GM18907 (cell line): ENCODE measurements at regions not wholly inside any gene's neighbourhood (a gene's known extent, or its start where the extent isn't known, plus 50 kb on each side); places are given as distances from the start of the nearest gene placed in this dataset.

Experiments used
- ATAC-seq: cut with Tn5 transposase; IDR thresholded peaks from one replicate; pipeline ENCODE4 v1.9.1; 2021; ENCODE audit warnings: mild to moderate bottlenecking, moderate library complexity; ENCODE audit not compliant: unreplicated experiment

DNA sequence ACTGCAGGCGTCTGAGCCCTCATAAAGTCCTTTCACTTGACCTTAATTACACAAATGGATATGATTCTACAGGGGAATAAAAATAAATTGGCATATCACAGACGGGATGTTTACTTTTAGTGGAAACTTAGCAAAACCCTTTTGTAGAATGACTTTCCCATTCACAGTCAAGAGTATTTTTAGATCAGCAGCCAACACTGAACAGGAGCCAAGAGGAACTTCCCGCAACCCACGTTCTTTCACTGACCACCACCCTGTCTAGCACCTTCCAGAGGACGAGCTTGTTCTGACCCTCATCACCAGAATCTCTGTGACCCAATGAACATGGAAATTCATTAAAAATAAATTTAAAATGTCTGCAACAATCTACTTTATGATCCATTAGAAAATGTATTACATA is 119.0 kb upstream of the SNTG2 start:
- ATAC-seq, result no peak

DNA sequence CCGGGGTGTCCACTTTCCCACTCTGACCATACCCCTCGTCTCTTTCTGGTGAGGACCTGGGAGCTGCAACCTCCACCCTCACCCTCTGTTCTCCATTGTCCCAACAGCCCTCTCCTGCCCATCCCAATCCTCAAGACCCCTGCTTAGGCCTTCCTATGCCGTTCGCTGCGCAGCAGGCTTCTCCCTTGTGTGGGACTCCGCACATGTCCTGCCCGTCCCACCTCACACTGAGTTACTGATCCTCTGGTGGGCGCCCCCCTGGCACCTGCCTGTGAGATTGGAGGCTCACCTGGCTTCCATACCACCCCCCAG is 119.5 kb upstream of the SNTG2 start:
- ATAC-seq, result no peak

DNA sequence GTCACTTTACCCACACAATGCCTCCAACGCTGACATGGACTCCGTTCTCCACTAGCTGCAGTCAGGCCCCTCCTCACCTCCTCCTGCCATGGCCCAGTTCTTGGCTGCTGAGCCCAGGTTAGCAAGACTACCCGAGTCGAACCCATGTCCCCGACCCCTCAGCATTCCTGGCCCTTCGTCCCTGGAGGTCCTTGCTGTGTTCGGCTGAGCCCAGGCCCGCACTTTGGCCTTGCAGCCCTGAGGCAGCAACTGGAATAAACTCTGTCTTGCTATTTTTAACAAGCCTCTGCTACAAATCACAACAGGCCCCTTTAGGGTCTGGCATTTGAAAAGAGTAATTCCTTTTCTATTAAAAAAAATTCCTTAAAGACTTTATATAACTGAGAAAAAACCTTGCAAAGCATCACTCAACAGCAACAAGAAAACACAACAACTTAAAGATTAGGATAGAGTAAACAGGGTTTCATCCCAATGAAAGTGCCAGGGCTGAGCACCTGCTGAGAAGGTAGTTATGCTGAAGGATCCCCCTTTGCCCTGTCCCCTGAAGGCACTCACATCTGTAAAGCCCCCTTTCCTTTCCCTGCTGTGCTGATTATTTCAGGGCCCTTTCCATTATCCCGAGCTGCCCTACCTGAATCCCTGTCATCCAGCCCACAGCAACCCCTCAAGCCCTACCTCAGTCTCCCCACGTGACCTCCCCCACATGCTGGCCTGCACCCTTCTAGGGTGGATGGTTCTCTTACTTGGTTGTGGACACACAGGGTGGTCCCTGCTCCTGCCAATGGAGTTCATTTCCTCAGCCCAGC is 120.0 kb upstream of the SNTG2 start:
- ATAC-seq, result no peak

DNA sequence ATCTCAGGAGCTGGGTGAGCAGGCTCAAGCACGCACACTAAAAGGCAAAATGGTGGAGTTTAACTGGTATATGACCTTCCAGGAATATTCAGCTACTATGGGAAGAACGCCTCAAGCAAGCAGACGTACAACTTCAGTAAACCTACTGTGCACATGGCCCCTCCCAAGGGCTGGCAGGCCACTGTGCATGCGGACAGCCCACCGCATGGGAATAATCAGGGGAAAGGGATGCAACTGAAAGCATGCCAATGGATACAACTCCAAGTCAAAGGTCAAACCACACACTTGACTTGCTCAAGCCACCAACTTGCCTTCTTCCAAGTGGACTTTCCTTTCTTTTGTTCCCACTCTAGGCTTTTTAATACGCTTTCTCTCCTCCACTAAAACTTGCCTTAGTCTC is 121.6 kb upstream of the SNTG2 start:
- no peak for ATAC-seq

DNA sequence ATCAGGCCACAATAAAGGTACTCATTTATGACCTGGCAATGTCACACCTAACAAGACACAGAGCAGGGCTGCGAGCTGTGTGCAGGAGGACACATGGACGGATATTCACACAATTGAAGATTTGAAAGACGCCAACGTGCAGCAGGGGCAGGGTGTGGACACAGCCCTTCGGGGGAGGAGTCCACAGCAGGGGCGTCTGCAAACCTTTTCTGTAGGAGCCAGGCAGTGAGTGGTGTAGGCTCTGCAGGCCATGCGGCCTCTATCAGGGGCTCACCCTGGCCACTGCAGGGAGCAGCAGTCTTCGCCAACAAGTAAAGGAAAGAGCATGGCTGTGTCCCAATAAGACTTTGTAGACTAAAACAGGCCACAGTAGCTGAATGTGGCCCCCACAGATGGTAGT is 125.7 kb upstream of the SNTG2 start:
- no peak for ATAC-seq

DNA sequence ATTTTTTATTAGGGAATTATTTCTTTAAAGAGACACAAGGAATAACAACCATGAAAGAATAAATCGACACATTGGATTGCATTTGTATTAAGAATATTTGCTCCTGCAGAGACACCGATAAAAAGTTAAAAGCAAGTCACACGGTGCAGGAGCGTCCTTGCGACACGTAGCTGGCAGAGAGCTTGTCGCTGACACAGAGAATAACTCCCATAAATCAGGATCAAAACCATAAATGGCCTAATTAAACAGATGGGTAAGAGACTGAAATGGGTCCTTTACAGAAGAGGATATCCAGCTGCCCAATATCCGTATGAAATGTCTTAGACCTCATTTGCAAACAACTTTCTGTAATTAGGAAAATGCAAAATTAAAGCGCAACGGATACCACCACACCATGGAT is 126.1 kb upstream of the SNTG2 start:
- ATAC-seq, result no peak

DNA sequence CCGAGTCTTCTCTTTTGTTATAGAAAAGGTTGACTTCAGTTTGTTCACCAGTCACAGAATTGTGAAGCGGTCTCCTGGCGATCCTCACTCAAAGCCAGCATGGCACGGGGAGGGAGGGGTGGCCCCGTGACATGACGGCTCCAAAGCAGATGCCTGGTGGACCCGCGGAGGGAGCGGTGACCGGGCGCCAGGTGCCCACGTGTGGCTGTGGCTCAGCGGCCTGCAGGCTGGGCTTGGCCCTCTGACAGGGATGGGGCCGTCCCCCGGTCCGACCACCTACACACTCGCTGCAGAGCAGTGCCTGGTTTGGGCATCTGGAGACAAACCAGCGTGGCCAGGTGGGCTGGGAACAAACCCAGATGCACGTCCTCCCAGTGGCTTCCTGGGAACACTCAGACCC is 129.1 kb upstream of the SNTG2 start:
- no peak for ATAC-seq

DNA sequence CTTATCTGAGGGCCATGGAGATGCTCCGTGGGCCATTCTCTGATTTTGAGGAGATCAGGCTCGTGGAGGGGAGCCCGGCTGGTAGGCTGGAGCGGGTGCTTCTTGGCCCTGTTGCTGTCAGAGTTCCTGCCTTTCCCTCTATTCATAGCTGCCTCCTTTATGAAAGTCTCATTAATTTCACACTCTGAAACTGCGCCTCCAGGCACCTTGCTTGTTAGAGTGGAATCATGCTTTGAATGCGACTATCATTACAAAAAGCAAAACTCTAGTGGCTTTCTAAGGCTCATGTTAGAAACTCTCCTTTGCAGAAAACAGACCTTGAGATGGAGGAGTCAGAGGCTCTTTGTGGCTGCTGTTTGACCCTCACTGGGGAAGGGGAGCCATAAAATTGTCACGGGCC is 131.0 kb upstream of the SNTG2 start:
- no peak for ATAC-seq

DNA sequence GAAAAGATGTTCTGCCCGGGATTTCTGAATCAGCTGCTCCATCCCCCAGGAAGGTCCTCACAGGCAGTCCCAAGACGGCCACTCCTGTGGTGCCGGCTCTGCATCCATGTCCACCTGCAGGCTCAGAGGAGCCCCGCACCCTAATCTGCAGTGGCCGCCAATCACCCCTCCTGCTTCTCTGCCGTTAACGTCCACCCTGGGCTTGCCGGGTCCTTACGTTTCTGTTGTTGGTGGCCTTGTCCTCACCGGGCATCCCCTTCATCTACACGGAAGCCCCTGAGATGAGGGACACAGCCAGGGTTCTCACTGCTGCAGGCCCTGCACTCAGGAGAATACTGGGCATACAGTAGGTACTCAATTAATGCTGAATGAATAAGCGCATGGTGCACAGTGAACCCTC is 131.5 kb upstream of the SNTG2 start:
- no peak for ATAC-seq

DNA sequence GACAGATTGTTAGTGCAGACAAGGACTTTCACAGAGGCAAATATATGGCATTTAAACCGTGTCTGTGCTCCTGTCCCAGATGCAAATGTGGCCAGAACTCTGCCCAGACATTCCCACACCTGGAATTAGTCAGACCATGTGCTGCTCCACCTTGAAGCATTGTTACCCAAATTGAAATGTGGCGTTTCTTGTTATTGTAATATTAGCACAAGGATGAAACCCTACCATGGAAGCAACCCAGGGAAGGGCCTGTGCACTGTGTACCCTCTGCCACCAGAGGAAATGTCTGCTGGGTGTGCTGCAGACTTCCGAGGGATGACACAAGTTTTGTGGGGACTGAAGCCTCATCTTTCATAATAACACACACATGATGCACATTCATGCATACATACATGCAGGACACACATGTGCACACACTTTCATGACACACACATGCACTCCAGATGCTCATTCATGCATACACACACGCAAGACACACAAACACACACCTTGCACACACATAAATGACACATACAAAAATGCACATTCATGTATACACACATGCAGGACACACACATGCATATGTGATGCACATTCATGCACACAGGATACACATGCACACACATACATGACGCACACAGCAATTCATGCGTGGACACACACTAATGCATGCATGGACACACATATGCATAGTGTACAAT is 133.2 kb upstream of the SNTG2 start:
- ATAC-seq, result no peak

DNA sequence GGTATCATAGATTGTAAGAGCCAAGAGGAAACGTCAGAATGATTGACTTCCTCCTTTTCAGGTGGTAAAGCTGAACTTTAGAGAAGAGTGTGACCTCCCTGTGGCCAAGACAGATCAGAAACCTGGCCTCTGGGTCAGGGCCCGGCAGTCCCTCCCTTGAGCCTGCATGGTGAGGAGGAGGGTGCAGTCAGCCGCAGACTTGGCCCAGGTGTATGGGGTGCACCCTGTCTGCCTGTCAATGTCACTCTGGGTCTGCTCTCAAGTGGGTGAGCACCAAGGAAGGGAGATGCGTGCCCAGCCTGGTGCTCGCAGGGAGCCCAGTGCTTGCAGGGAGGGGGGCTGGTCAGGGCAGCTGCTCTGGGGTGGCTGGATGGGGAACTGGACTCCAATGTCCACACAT is 134.4 kb upstream of the SNTG2 start:
- ATAC-seq, result no peak

DNA sequence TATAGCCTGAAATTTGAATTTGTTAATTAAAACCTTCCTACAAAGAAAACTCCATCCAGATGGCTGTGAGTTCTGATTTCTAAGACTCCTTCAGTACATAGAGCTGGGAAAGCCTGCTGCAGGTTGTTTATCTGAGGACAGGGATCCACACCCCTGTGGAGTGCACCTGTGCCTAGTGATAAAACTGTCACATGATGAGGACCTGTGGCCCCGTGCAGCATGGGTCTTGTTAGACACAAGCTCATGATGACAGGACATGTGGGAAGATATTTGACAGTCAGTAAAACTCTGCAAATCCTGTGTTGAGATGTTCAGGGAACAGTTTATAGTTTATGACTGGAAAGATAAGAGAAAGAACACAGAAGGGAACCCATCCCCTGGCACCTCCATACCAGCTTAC is 133.2 kb upstream of the TMEM18 start:
- ATAC-seq, result no peak

DNA sequence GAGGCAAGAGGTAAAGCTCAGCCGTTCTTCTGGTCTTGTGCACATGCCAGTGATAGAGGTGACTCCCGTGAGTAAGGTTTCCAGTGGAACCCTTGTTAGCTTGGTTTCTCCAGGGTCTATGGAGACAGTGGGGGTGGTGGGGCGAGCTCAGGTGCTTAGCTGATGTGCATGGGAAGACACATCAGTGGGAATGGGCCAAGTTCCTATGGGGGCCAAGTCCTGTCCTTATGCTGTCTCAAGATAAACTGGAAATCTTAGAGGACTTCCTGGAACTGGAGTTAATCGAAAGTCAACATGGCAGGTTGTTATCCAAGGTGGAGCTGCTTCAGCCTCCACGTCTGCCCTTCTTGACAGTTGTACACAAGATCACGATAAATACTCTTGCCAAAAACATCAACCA is 130.1 kb upstream of the TMEM18 start:
- ATAC-seq, result no peak

DNA sequence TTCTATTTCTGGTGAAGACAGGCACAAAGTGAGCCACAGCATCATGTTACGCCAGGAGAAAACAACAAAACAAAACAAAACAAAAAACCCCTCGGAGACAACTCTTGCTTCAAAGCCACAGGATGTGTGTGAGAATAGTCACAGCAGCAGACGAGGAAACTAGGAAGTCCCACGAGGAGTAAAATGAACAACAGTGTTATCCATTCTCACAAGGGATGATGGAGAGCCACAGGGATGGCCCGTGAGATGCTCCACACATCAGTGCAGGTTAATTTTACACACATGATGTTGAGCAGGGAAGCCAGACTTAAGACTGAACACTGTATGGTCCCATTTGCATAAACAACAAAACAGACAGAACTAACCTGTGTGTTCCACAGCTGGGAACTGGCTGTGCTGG is 128.5 kb upstream of the TMEM18 start:
- ATAC-seq, result no peak

DNA sequence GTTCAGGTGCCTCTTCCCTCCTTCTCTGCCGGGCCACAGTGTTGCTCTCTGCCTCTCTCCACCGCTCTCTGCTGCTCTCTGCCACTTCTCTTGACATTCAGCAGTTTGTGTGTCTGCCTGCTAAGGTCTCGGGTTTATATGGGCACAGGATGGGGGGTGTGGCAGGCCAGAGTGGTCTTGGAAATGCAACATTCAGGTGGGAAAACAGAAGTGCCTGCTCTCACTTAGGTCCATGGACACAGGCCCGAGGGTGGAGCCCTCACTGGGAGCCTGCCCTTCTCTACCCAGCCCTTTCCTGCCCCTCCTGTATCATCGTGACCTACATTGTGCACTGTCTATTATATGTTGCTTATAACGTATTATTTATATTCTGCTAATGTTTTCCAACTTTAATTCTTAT is 120.8 kb upstream of the TMEM18 start:
- ATAC-seq, result no peak

DNA sequence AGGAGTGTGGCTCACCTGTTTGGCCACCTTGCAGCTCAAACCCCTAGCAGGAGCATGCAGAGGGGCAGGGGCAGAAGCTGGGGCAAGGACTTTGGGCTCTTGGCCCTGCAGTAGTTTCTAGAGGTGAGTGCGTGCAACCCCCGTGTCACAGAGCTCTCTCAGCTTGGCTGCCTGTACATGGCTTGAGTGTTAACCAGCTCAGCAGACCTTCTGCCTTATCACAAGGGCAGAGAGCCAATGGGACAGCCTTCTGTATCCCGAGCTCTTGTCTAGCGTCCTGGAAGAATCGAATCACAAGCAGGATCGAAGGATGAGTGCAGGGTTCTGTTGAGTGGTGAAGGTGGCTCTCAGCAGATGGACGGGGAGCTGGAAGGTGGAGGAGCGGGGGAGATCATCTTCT is 120.3 kb upstream of the TMEM18 start:
- no peak for ATAC-seq

DNA sequence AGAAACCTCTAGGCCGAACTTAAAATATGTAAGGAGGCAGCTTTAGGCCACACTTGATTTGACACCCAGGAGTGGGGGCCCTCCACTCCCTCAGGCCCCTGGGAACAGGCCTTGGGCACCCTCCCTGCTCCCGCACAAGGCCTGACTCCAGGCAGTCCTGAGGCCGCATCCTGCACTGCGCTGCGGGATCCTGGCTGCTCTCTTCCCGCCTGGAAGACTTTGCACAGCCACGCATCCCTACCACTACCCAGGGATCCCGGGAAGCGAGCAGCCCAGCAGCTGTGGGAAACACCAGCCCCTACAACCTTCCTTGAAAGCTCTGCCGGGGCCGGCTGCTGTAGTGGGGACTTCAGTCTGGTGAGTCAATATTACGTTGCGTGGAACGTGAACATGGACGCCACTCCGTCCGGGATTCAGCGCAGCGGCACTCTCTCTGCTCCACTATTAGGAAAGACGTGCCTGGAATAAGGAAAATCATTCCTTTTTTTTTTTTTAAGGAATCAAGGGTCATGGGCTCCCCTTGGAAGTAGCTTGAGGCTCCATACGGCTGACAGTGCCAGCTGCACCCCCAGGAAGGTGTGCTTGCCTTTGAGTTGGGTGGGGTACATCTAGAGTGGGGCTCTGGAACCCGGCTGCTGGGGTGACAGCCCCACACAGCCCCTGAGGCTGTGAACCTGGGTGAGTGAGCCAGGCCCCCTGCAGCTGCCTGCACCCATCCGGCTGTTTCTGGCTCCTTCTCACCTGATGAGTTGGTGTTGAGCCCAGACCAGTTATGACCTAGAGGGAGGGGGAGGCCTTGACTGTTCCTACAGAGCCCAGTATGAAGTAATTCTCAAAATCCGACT is 119.2 kb upstream of the TMEM18 start:
- ATAC-seq, result no peak

DNA sequence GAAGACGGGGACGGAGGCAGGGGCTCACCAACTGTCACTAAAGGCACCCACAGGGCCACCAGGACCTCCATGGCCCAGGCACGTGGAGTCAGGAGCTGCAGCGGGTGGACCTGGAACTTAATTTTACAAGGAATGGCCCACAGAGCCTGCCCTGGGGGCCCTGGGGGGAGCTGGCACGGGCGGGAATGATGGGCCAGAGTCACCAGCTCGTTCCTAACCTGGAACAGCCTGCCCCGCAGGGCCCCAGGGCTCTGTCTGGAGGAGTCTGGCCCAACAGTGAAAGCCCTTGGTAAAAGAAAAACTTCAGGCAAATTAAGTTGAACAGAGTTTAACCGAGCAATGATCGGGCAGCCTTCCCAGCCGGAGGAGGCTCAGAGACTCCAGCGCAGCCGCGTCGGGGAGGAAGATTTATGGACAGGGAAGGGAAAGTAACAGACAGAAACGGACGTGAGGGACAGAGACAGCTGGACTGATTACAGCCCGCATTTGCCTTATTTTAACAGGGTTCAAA is 118.4 kb upstream of the TMEM18 start:
- no peak for ATAC-seq

DNA sequence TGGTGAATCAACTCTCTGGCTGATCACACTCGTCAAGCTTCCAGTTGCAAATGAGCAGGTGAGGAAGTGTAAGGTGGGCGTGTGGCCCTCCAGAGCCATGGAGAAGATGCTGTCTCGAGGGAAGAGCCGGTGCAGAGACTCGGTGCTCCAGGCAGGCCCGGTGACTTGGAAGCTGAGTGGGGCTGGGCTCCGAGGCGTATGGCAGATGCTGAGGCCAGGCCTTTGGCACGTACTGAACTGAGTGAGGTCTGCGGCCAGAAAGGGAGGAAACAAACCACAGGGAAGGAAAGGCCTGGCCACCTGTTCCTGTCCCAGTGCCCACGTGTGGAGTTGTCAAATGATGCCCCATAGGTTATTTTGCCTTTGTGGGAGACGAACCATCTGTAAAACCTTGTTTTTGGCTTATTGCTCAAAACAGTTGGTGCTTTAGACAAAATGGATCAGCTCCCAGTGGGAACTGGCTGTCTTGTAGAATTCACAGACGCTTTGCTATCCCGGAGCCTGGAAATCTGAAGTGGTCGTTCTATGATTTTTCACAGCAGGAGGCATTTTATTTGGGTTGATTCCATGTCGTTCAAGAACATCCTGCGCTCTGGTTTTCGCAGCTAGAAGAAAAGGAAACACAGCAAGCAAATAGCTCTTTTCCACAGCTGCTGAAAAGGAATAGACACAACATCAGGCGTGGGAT is 117.5 kb upstream of the TMEM18 start:
- ATAC-seq, result no peak

DNA sequence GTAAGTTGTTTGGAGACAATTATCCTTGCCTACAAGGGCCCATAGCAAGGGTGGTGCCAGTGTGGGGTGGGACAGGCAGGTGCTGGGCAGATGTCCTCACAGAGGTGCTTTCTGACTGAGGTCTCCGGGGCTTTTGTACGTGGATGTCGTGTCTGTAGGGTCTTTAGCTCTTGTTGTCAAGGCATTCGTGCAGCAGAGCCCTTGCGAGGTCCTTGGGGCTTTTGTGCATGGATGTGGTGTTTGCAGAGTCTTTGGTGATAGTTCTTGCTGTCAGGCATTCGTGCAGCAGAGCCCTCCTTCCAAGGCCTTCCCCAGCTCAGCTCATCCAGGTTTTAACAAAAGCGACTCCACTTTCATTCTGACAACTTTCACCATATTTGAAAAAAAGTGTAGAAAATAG is 116.0 kb upstream of the TMEM18 start:
- no peak for ATAC-seq

DNA sequence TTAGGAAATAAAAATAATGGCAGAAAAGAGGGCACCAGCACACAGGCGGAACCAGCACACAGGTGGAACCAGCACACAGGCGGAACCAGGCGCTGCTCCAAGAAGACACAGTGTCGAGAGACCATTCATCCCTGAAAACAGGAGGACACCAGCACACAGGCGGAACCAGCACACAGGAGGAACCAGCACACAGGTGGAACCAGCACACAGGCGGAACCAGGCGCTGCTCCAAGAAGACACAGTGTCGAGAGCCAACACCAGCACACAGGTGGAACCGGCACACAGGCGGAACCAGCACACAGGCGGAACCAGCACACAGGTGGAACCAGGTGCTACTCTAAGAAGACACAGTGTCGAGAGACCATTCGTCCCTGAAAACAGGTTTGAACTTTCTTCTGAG is 115.5 kb upstream of the TMEM18 start:
- no peak for ATAC-seq
